GM23338 (cell line): ENCODE measurements at regions not wholly inside any gene's neighbourhood (a gene's known extent, or its start where the extent isn't known, plus 50 kb on each side); places are given as distances from the start of the nearest gene placed in this dataset.

ENCODE experiments used
- ATAC-seq: fragments of 200-7000 bp; cut with Tn5 transposase; 3 replicates; pipeline ENCODE4 v1.9.1; 2020
- DNase-seq: peaks from one replicate; pipeline ENCODE4 v3.0.0-alpha.2; 2015; ENCODE audit warnings: low spot score
- H2AFZ ChIP-seq: fragments of 200-600 bp; sonication (generic); 2 replicates; pipeline ENCODE4 v1.8.0; 2016; ENCODE audit warnings: antibody characterized with exemption, mild to moderate bottlenecking, moderate library complexity
- H3F3A ChIP-seq: fragments of 200-600 bp; sonication (generic); replicated peaks from 2 replicates; pipeline ENCODE4 v1.8.0; 2017; ENCODE audit warnings: antibody characterized with exemption, mixed run types, low read depth
- H3K27ac ChIP-seq: fragments of 200-600 bp; sonication (generic); 2 replicates; pipeline ENCODE4 v1.6.1; 2016; ENCODE audit warnings: low read depth
- H3K27me3 ChIP-seq: fragments of 200-600 bp; sonication (generic); 2 replicates; pipeline ENCODE4 v1.8.0; 2016; ENCODE audit warnings: mild to moderate bottlenecking, mixed run types, moderate library complexity; ENCODE audit not compliant: insufficient read depth
- H3K36me3 ChIP-seq: fragments of 200-600 bp; sonication (generic); 2 replicates; pipeline ENCODE4 v1.8.0; 2016; ENCODE audit warnings: mild to moderate bottlenecking; ENCODE audit not compliant: insufficient read depth
- H3K4me1 ChIP-seq: fragments of 200-600 bp; sonication (generic); 2 replicates; pipeline ENCODE4 v1.8.0; 2016; ENCODE audit warnings: mild to moderate bottlenecking, moderate library complexity; ENCODE audit not compliant: insufficient read depth
- H3K4me2 ChIP-seq: fragments of 200-600 bp; sonication (generic); 2 replicates; pipeline ENCODE4 v1.7.1; 2017; ENCODE audit warnings: mixed run types
- H3K4me3 ChIP-seq: fragments of 200-600 bp; sonication (generic); 2 replicates; pipeline ENCODE4 v1.6.1; 2016; ENCODE audit warnings: mixed run types
- H3K79me2 ChIP-seq: fragments of 200-600 bp; sonication (generic); replicated peaks from 2 replicates; pipeline ENCODE4 v1.8.0; 2017; ENCODE audit warnings: mild to moderate bottlenecking; ENCODE audit not compliant: insufficient read depth
- H3K9me2 ChIP-seq: fragments of 200-600 bp; sonication (generic); 2 replicates; pipeline ENCODE4 v1.8.0; 2017; ENCODE audit not compliant: insufficient read depth
- H4K20me1 ChIP-seq: fragments of 200-600 bp; sonication (generic); replicated peaks from 2 replicates; pipeline ENCODE4 v1.8.0; 2017; ENCODE audit warnings: mild to moderate bottlenecking; ENCODE audit not compliant: insufficient read depth
- H3K27ac Mint-ChIP-seq: 2 replicates; pipeline ENCODE4 v1.8.0; 2020; ENCODE audit warnings: inconsistent platforms, mild to moderate bottlenecking, moderate library complexity, mixed read lengths
- H3K27me3 Mint-ChIP-seq: 3 replicates; pipeline ENCODE4 v1.8.0; 2022; ENCODE audit warnings: low read depth, mild to moderate bottlenecking, moderate library complexity, mixed read lengths, inconsistent platforms; ENCODE audit not compliant: insufficient read depth, poor library complexity
- H3K36me3 Mint-ChIP-seq: 3 replicates; pipeline ENCODE4 v1.8.0; 2021; ENCODE audit warnings: low read depth, mild to moderate bottlenecking, inconsistent platforms, moderate library complexity, mixed read lengths
- H3K4me1 Mint-ChIP-seq: 3 replicates; pipeline ENCODE4 v1.8.0; 2020; ENCODE audit warnings: mild to moderate bottlenecking, inconsistent platforms, mixed read lengths
- H3K4me3 Mint-ChIP-seq: 3 replicates; pipeline ENCODE4 v1.8.0; 2021; ENCODE audit warnings: moderate library complexity, mild to moderate bottlenecking, inconsistent platforms, mixed read lengths
- H3K9me3 Mint-ChIP-seq: 3 replicates; pipeline ENCODE4 v1.8.0; 2020; ENCODE audit warnings: moderate library complexity, mild to moderate bottlenecking, inconsistent platforms, mixed read lengths
- CREB1 ChIP-seq: fragments of 250-450 bp; sonication (Bioruptor Pico); IDR thresholded peaks from 2 replicates; pipeline ENCODE4 v1.5.0; 2020; ENCODE audit warnings: low read depth, mild to moderate bottlenecking, moderate library complexity
- CTCF ChIP-seq, 2 experiments: fragments of 200-600 bp in 1 of 2; sonication (generic) in 1 of 2; conservative IDR thresholded peaks; 2 replicates each; pipeline versions ENCODE4 v1.5.1 to v1.6.1; 2016 to 2017; ENCODE audit warnings: antibody characterized with exemption in 2 of 2, low read depth in 2 of 2, mild to moderate bottlenecking in 2 of 2, moderate library complexity in 1 of 2
- ETS1 ChIP-seq: IDR thresholded peaks from 2 replicates; pipeline ENCODE4 v1.6.1; 2016; ENCODE audit warnings: antibody characterized with exemption
- EZH2 ChIP-seq: fragments of 200-600 bp; sonication (generic); IDR thresholded peaks from one replicate; pipeline ENCODE4 v1.8.0; 2017; ENCODE audit warnings: antibody characterized with exemption, mild to moderate bottlenecking, low read depth; ENCODE audit not compliant: unreplicated experiment
- EZH2phosphoT487 ChIP-seq: fragments of 200-600 bp; sonication (generic); IDR thresholded peaks from one replicate; pipeline ENCODE4 v1.8.1; 2018; ENCODE audit warnings: antibody characterized with exemption; ENCODE audit not compliant: unreplicated experiment
- JUNB ChIP-seq: IDR thresholded peaks from one replicate; pipeline ENCODE4 v1.6.1; 2016; ENCODE audit warnings: antibody characterized with exemption; ENCODE audit not compliant: unreplicated experiment
- NANOG ChIP-seq: IDR thresholded peaks from 2 replicates; pipeline ENCODE4 v1.6.1; 2016; ENCODE audit warnings: antibody characterized with exemption, borderline replicate concordance
- POLR2AphosphoS5 ChIP-seq: IDR thresholded peaks from 2 replicates; pipeline ENCODE4 v1.6.1; 2016; ENCODE audit warnings: antibody characterized with exemption, low read depth
- REST ChIP-seq: IDR thresholded peaks from one replicate; pipeline ENCODE4 v1.6.1; 2018; ENCODE audit warnings: antibody characterized with exemption; ENCODE audit not compliant: unreplicated experiment
- STAT1 ChIP-seq: IDR thresholded peaks from one replicate; pipeline ENCODE4 v1.6.1; 2016; ENCODE audit warnings: antibody characterized with exemption; ENCODE audit not compliant: unreplicated experiment
- ZNF114 ChIP-seq: fragments of 250-450 bp; sonication (Bioruptor Pico); IDR thresholded peaks from 2 replicates; pipeline ENCODE4 v1.5.0; 2020; ENCODE audit warnings: mild to moderate bottlenecking, moderate library complexity
- ZNF331 ChIP-seq: fragments of 250-450 bp; sonication (Bioruptor Pico); IDR thresholded peaks from 2 replicates; pipeline ENCODE4 v1.5.0; 2020; ENCODE audit warnings: low read depth, mild to moderate bottlenecking, moderate library complexity
- ZNF462 ChIP-seq: fragments of 250-450 bp; sonication (Bioruptor Pico); IDR thresholded peaks from 2 replicates; pipeline ENCODE4 v1.5.0; 2020; ENCODE audit warnings: mild to moderate bottlenecking, moderate library complexity

- Histone ChIP-seq H3F3A (no peaks in the 10 kb centered on the region), H3K36me3 (no peaks in the 10 kb centered on the region), H3K4me3 (no peak overlapping the region), H3K4me2 (no peak overlapping the region), H3K27me3 (no peaks in the 10 kb centered on the region), H4K20me1 (no peaks in the 10 kb centered on the region), H2AFZ (no peak overlapping the region), H3K4me1 (peaks cover 10% of the 10 kb centered on the region), H3K9me2 (no peaks in the 10 kb centered on the region), H3K79me2 (no peaks in the 10 kb centered on the region), H3K27ac (no peak overlapping the region)
- ATAC-seq (no peak), DNase-seq (no peak)
- H3K4me3 Mint-ChIP-seq: no peak overlapping the region
- no peaks in the 10 kb centered on the region for H3K36me3 Mint-ChIP-seq
- no peak overlapping the region for H3K27ac Mint-ChIP-seq
- peaks cover 20% of the 10 kb centered on the region for H3K4me1 Mint-ChIP-seq
- TF ChIP-seq JUNB (no peak), NANOG (no peak), EZH2phosphoT487 (no peak), ETS1 (no peak), ZNF331 (CRISPR knock-in tag) (no peak), ZNF462 (CRISPR knock-in tag) (no peak), CREB1 (CRISPR knock-in tag) (no peak), EZH2 (no peak), ZNF114 (CRISPR knock-in tag) (no peak), REST (no peak), POLR2AphosphoS5 (no peak), CTCF (conservative IDR thresholded peaks at IDR 0.05; ENCODE audit: low read depth in 2 of 2) (no peak), STAT1 (no peak)
- H3K9me3 Mint-ChIP-seq: no peaks in the 10 kb centered on the region
- H3K27me3 Mint-ChIP-seq: peaks cover 4% of the 10 kb centered on the region
Observed at GRCh38 chr15:69559440-69560190, 107.0 kb downstream of the RPLP1 start.
